ENCODE measurements at regions not wholly inside any gene's neighbourhood (a gene's known extent, or its start where the extent isn't known, plus 50 kb on each side); places are given as distances from the start of the nearest gene placed in this dataset.

DNA sequence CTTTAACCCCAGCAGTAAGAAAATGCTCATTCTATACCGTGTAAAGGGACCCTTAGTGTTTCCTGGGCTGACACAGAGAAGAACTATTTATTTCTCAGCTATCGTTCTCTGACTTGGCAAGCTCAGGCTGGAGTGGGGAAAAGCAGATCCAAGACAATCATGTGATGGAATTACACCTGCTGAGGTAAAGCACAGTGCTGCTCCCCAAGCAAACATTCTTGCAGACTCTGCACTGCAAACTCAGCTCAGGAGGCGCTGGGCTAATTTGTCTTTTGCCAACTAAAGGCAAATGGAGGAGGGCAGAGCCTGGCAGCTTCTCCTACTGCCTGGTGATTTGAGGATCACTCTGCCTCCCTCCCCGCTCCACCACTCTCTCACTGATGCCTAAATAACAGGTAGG lies 57.8 kb upstream of the FUT8 start:
- Histone ChIP-seq H3K27ac (ENCODE audit: low read depth, low read length) (no peak overlapping the region), H3K4me1 (ENCODE audit: control insufficient read depth, insufficient read depth, low read length) (peaks cover 9% of the 10 kb centered on the region), H3K4me3 (ENCODE audit: low read depth, low read length) (no peak overlapping the region), H3K9ac (ENCODE audit: low read depth, low read length) (no peak overlapping the region), H3K9me3 (ENCODE audit: control insufficient read depth, insufficient read depth, low read length) (no peaks in the 10 kb centered on the region), H3K27me3 (ENCODE audit: control insufficient read depth, insufficient read depth, low read length) (no peaks in the 10 kb centered on the region), H3K36me3 (ENCODE audit: control insufficient read depth, insufficient read depth, low read length) (no peaks in the 10 kb centered on the region)

DNA sequence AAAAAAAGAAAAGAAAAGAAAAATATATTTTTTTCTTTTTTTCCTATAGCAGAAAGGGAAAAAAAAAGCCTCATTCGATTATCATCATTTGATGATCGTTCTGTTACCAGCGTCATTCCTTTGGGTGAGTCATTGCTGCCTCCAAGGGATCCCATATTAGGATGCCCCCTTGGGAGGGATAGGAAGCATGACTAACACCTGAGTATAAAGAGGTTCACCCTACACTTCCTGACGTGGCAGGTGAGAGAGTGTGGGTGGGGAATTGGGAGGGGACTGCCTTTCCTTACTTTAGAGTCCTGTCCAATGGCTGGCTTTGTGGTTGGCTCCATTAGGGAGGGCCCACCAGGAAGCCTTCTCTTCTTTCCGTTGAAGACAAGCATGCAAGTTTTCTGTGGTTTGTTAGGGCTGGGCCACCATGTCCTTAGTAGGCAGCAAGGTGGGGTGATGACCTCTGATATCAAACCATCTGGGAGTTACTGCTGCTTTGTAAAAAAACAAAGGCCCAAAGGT lies 56.1 kb upstream of the FUT8 start:
- no peaks in the 10 kb centered on the region for H3K27me3 ChIP-seq (ENCODE audit: control insufficient read depth, insufficient read depth, low read length)
- H3K9ac ChIP-seq (ENCODE audit: low read depth, low read length): no peak overlapping the region
- no peak overlapping the region for H3K4me3 ChIP-seq (ENCODE audit: low read depth, low read length)
- no peaks in the 10 kb centered on the region for H3K36me3 ChIP-seq (ENCODE audit: control insufficient read depth, insufficient read depth, low read length)
- H3K4me1 ChIP-seq (ENCODE audit: control insufficient read depth, insufficient read depth, low read length): peaks cover 9% of the 10 kb centered on the region
- peak overlapping the region; percentile 24 for H3K27ac ChIP-seq (ENCODE audit: low read depth, low read length)
- H3K9me3 ChIP-seq (ENCODE audit: control insufficient read depth, insufficient read depth, low read length): no peaks in the 10 kb centered on the region

- Histone ChIP-seq H3K36me3 (ENCODE audit: control insufficient read depth, insufficient read depth, low read length) (no peaks in the 10 kb centered on the region), H3K27ac (ENCODE audit: low read depth, low read length) (no peak overlapping the region), H3K9me3 (ENCODE audit: control insufficient read depth, insufficient read depth, low read length) (no peaks in the 10 kb centered on the region), H3K4me3 (ENCODE audit: low read depth, low read length) (no peak overlapping the region), H3K27me3 (ENCODE audit: control insufficient read depth, insufficient read depth, low read length) (no peaks in the 10 kb centered on the region), H3K4me1 (ENCODE audit: control insufficient read depth, insufficient read depth, low read length) (peaks cover 9% of the 10 kb centered on the region), H3K9ac (ENCODE audit: low read depth, low read length) (no peak overlapping the region)
Observed at GRCh38 chr14:65357113-65357512, 55.4 kb upstream of the FUT8 start.

DNA sequence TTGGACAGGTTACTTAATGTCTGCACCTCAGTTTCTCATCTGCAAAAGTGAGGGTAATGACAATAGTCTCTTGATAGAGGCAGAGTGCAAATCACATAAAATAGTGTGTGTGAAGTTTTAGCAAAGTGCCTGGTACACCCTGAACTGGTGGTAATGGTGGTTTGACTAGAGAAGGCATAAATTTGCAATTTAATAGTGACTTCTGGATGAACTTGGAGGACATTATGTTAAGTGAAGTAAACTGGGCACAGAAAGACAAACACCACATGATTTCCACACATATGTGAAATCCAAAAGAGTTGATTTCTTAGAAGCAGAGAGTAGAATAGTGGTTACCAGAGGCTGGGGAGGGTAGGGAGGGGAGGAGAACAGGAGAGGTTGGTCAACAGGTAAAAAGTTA lies 54.8 kb upstream of the FUT8 start:
- Histone ChIP-seq H3K27me3 (ENCODE audit: control insufficient read depth, insufficient read depth, low read length) (no peaks in the 10 kb centered on the region), H3K4me1 (ENCODE audit: control insufficient read depth, insufficient read depth, low read length) (peaks cover 9% of the 10 kb centered on the region), H3K9ac (ENCODE audit: low read depth, low read length) (no peak overlapping the region), H3K4me3 (ENCODE audit: low read depth, low read length) (no peak overlapping the region), H3K9me3 (ENCODE audit: control insufficient read depth, insufficient read depth, low read length) (no peaks in the 10 kb centered on the region), H3K27ac (ENCODE audit: low read depth, low read length) (no peak overlapping the region), H3K36me3 (ENCODE audit: control insufficient read depth, insufficient read depth, low read length) (no peaks in the 10 kb centered on the region)

- no peak overlapping the region for H3K27ac ChIP-seq (ENCODE audit: low read depth, low read length)
- no peak overlapping the region for H3K9ac ChIP-seq (ENCODE audit: low read depth, low read length)
- no peak overlapping the region for H3K4me3 ChIP-seq (ENCODE audit: low read depth, low read length)
- H3K9me3 ChIP-seq (ENCODE audit: control insufficient read depth, insufficient read depth, low read length): no peaks in the 10 kb centered on the region
- H3K36me3 ChIP-seq (ENCODE audit: control insufficient read depth, insufficient read depth, low read length): no peaks in the 10 kb centered on the region
- H3K4me1 ChIP-seq (ENCODE audit: control insufficient read depth, insufficient read depth, low read length): peaks cover 9% of the 10 kb centered on the region
- H3K27me3 ChIP-seq (ENCODE audit: control insufficient read depth, insufficient read depth, low read length): no peaks in the 10 kb centered on the region
Observed at GRCh38 chr14:65359503-65359902, 53.0 kb upstream of the FUT8 start.

- no peak overlapping the region for H3K9ac ChIP-seq (ENCODE audit: low read depth, low read length)
- H3K9me3 ChIP-seq (ENCODE audit: control insufficient read depth, insufficient read depth, low read length): no peaks in the 10 kb centered on the region
- no peaks in the 10 kb centered on the region for H3K27me3 ChIP-seq (ENCODE audit: control insufficient read depth, insufficient read depth, low read length)
- no peak overlapping the region for H3K4me3 ChIP-seq (ENCODE audit: low read depth, low read length)
- peaks cover under 1% of the 10 kb centered on the region; the same call in 1 of the 2 replicates for H3K4me1 ChIP-seq (ENCODE audit: control insufficient read depth, insufficient read depth, low read length)
- H3K36me3 ChIP-seq (ENCODE audit: control insufficient read depth, insufficient read depth, low read length): no peaks in the 10 kb centered on the region
- no peak overlapping the region for H3K27ac ChIP-seq (ENCODE audit: low read depth, low read length)
Observed at GRCh38 chr14:65360144-65360784, 52.3 kb upstream of the FUT8 start.

DNA sequence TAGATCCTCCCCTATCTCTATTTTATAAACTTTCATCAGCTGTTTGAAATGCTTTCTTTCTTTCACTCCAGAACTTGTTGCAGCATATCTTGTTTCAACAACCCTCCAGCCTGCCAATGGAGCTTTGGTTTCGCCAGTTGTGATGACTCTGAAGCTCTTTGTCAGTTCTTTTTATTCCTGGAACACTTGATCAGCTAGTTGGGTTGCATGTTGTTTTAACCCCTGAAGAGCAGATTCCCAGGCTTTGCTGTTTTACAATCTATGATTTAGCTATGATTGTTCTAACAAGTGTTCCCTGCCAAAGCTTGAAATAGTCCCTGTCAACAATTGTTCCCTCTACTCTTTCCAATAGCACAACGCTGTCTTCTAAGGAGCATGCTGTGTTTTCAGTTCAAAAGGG lies 50.6 kb upstream of the FUT8 start:
- H3K27me3 ChIP-seq (ENCODE audit: control insufficient read depth, insufficient read depth, low read length): no peaks in the 10 kb centered on the region
- H3K4me3 ChIP-seq (ENCODE audit: low read depth, low read length): no peak overlapping the region
- H3K9ac ChIP-seq (ENCODE audit: low read depth, low read length): no peak overlapping the region
- H3K9me3 ChIP-seq (ENCODE audit: control insufficient read depth, insufficient read depth, low read length): no peaks in the 10 kb centered on the region
- no peaks in the 10 kb centered on the region for H3K36me3 ChIP-seq (ENCODE audit: control insufficient read depth, insufficient read depth, low read length)
- peaks cover 9% of the 10 kb centered on the region for H3K4me1 ChIP-seq (ENCODE audit: control insufficient read depth, insufficient read depth, low read length)
- H3K27ac ChIP-seq (ENCODE audit: low read depth, low read length): no peak overlapping the region

Measured in HUES48 (cell line).